ENCODE measurements at regions not wholly inside any gene's neighbourhood (a gene's known extent, or its start where the extent isn't known, plus 50 kb on each side); places are given as distances from the start of the nearest gene placed in this dataset.

- TF ChIP-seq CTCF (conservative IDR thresholded peaks at IDR 0.05): no peak
- Mint-ChIP-seq H3K27ac (no peak overlapping the region), H3K4me3 (no peak overlapping the region), H3K36me3 (no peaks in the 10 kb centered on the region), H3K9me3 (no peaks in the 10 kb centered on the region), H3K27me3 (peaks cover 13% of the 10 kb centered on the region), H3K4me1 (ENCODE audit: unreplicated experiment) (peaks cover 3% of the 10 kb centered on the region)
- no peak for DNase-seq (ENCODE audit: extremely low spot score, unreplicated experiment)
These were observed 68.1 kb downstream of the BOD1L2 start for GRCh38 chr18:57214976-57215375.

DNA sequence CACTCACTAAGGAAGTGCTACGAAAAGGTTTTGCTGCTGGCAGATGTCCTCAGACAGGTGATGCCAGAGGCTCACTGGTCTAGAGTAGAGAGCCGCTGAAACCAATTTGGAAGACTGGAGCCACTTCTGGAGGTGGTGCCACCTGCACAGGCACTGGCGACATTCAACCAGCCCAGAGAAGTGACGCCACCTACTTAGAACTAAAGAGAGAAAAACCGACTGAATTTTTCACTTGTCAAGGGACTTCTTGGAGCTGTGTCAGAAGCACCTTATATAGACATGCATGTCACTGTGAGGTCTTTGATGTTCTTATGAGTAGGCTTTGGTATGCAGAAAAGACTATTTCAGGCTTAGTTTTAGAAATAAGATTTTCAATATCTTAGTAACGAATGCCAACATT lies 71.4 kb downstream of the BOD1L2 start:
- Mint-ChIP-seq H3K4me1 (ENCODE audit: unreplicated experiment) (peaks cover 4% of the 10 kb centered on the region), H3K27ac (no peak overlapping the region), H3K9me3 (no peaks in the 10 kb centered on the region), H3K36me3 (no peaks in the 10 kb centered on the region), H3K27me3 (peaks cover 3% of the 10 kb centered on the region), H3K4me3 (no peak overlapping the region)
- TF ChIP-seq CTCF (conservative IDR thresholded peaks at IDR 0.05): no peak
- DNase-seq (ENCODE audit: extremely low spot score, unreplicated experiment): no peak

DNA sequence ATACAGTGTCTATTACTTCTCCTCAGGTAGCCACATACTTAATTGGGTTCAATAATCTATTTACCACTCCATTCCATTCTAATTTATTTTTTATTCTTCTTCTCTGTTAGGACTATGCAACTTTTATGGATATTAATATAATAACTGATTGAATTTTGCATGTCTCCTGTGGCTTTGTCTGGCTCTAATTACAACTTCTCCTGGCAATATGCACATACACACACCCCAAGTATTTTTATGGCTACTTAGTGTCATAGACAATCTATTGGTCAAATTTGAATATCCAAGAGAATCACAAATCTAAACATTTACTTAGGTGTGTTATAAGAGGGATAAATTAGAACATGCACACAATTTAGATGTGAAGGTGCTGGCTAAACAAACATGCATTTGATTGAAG lies 73.1 kb downstream of the BOD1L2 start:
- Mint-ChIP-seq H3K27me3 (peaks cover 3% of the 10 kb centered on the region), H3K36me3 (no peaks in the 10 kb centered on the region), H3K4me3 (no peak overlapping the region), H3K4me1 (ENCODE audit: unreplicated experiment) (peaks cover 4% of the 10 kb centered on the region), H3K27ac (no peak overlapping the region), H3K9me3 (no peaks in the 10 kb centered on the region)
- TF ChIP-seq CTCF (conservative IDR thresholded peaks at IDR 0.05): no peak
- no peak for DNase-seq (ENCODE audit: extremely low spot score, unreplicated experiment)

DNA sequence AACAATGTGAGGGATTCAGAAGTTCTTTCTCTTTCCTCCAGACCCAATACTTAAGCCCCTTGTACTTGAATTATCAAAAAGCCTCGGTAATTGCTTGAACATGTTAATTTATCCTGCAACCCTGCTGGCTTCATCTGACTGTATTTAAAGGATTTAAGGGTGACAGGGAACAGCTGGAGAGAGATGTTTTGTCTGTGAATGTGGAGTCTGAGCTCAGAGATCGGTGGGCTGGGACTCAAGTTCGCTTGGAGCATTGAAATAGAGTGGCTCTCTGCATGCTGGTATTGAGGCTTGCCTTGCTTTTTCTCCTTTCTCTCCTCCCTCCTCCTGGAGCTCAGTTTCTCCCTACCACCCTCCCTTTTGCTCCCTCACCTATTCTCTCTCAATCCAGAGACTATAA lies 73.6 kb downstream of the BOD1L2 start:
- Mint-ChIP-seq H3K27ac (no peak overlapping the region), H3K4me1 (ENCODE audit: unreplicated experiment) (peaks cover 4% of the 10 kb centered on the region), H3K27me3 (peaks cover 3% of the 10 kb centered on the region), H3K36me3 (no peaks in the 10 kb centered on the region), H3K9me3 (no peaks in the 10 kb centered on the region), H3K4me3 (no peak overlapping the region)
- no peak for DNase-seq (ENCODE audit: extremely low spot score, unreplicated experiment)
- TF ChIP-seq CTCF (conservative IDR thresholded peaks at IDR 0.05): no peak

DNA sequence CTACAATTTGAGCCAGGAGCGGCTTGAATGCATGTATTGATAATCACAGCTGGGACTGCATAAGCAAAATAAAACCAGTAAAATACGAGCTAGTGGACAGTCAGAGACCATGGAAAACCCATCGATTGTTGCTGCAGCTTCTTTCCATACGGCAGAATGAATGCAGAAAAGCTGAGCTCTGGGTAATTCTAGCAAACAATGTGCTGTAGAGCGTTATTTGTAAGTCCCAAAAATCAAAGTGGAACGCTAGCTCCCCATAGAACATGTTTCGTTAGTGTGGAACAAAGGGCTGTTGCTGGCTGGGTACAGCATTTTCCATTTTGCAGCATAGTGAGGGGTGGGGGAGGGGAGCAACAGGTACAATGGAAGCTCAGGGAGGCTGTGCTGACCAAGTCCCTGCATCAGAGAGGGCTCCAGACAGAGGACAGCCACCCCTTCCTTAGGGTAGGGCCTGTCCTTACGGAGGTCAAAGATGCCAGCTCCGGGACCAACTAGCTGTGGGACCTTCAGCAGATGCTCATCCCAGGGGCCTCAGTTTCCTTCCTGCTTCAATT lies 74.1 kb downstream of the BOD1L2 start:
- Mint-ChIP-seq H3K27ac (no peak overlapping the region), H3K4me1 (ENCODE audit: unreplicated experiment) (peaks cover 4% of the 10 kb centered on the region), H3K4me3 (no peak overlapping the region), H3K9me3 (no peaks in the 10 kb centered on the region), H3K27me3 (peaks cover 3% of the 10 kb centered on the region), H3K36me3 (no peaks in the 10 kb centered on the region)
- no peak for TF ChIP-seq CTCF (conservative IDR thresholded peaks at IDR 0.05)
- DNase-seq (ENCODE audit: extremely low spot score, unreplicated experiment): no peak

All from type B pancreatic cell (in vitro differentiated cells).